Panc1 (cell line): ENCODE measurements at regions not wholly inside any gene's neighbourhood (a gene's known extent, or its start where the extent isn't known, plus 50 kb on each side); places are given as distances from the start of the nearest gene placed in this dataset.

Experiments used
- ATAC-seq: fragments of 200-7000 bp; cut with Tn5 transposase; 2 replicates; pipeline ENCODE4 v1.9.1; 2020; ENCODE audit warnings: mild to moderate bottlenecking, moderate library complexity
- BruUV-seq: library from RNA; stranded (reverse); fragments of 400-500 nt; replicated peaks from 2 replicates; lab custom pipeline; 2021; lab: Mats Ljungman, UMichigan
- CTCF ChIA-PET: fragments of 300-600 bp; sonication (Branson Sonifier 250); formaldehyde crosslinking; loops from one replicate; lab custom pipeline; 2022; ENCODE audit warnings: antibody characterized with exemption; lab: Charles Lee
- POLR2A ChIA-PET: fragments of 300-600 bp; sonication (Branson Sonifier 250); formaldehyde crosslinking; loops from one replicate; lab custom pipeline; 2022; ENCODE audit warnings: antibody characterized with exemption; lab: Charles Lee
- DNase-seq: peaks from one replicate; pipeline ENCODE4 v3.0.0-alpha.2; 2010; ENCODE audit warnings: low read depth, low spot score
- H3K27ac ChIP-seq: 2 replicates; pipeline ENCODE4 v1.5.1; 2011; ENCODE audit warnings: mild to moderate bottlenecking, low read length, inconsistent platforms
- H3K27me3 ChIP-seq: fragments of 200-500 bp; sonication (Bioruptor generic); 2 replicates; pipeline ENCODE4 v1.6.0; 2014; ENCODE audit warnings: low read length, inconsistent platforms; ENCODE audit not compliant: control insufficient read depth, insufficient read depth
- H3K36me3 ChIP-seq: fragments of 200-500 bp; sonication (Bioruptor generic); 2 replicates; pipeline ENCODE4 v1.5.1; 2014; ENCODE audit warnings: inconsistent platforms, mild to moderate bottlenecking, low read length, moderate library complexity; ENCODE audit not compliant: control insufficient read depth, insufficient read depth
- H3K4me1 ChIP-seq: 2 replicates; pipeline ENCODE4 v1.5.1; 2011; ENCODE audit warnings: inconsistent platforms, mild to moderate bottlenecking, low read length, moderate library complexity; ENCODE audit not compliant: control insufficient read depth, insufficient read depth
- H3K4me3 ChIP-seq, 2 experiments: 2 replicates each; pipeline ENCODE4 v1.5.1; 2011 to 2012; ENCODE audit warnings: low read depth in 2 of 2, low read length in 2 of 2, mild to moderate bottlenecking in 2 of 2, inconsistent platforms in 1 of 2, moderate library complexity in 1 of 2
- H3K9me3 ChIP-seq: fragments of 200-500 bp; sonication (Bioruptor generic); 2 replicates; pipeline ENCODE4 v1.5.1; 2014; ENCODE audit warnings: low read depth, mild to moderate bottlenecking, inconsistent platforms, low read length, moderate library complexity; ENCODE audit not compliant: control insufficient read depth, insufficient read depth
- POLR2AphosphoS5 ChIP-seq: IDR thresholded peaks from 2 replicates; pipeline ENCODE4 v1.6.1; 2012; ENCODE audit warnings: mild to moderate bottlenecking, low read depth, low read length, moderate library complexity
- SIN3A ChIP-seq: IDR thresholded peaks from 2 replicates; pipeline ENCODE4 v1.6.1; 2012; ENCODE audit warnings: low read depth, mild to moderate bottlenecking, low read length, moderate library complexity, borderline replicate concordance; ENCODE audit not compliant: insufficient read depth
- TCF7L2 ChIP-seq: IDR thresholded peaks from 2 replicates; pipeline ENCODE4 v1.6.1; 2011; ENCODE audit warnings: mild to moderate bottlenecking, low read depth, low read length, inconsistent platforms
- in situ Hi-C: cut with HindIII; loops from 2 replicates; pipeline ENCODE4 v1.10.0; 2016; ENCODE audit warnings: low sequenced_read_pairs, low pct_unique_long_range_greater_than_20kb
- intact Hi-C: fragments of 100-400 bp; cut with micrococcal nuclease; formaldehyde crosslinking; loops from one replicate; pipeline ENCODE4 v1.10.0; 2022; ENCODE audit not compliant: unreplicated experiment
- TF ChIP-seq, protein P1 (sequence below), 2 experiments: IDR thresholded peaks; 2 replicates each; pipeline ENCODE4 v1.6.1; 2011 to 2012; ENCODE audit warnings: low read depth in 2 of 2, control low read depth in 1 of 2, low read length in 1 of 2, mild to moderate bottlenecking in 1 of 2, moderate library complexity in 1 of 2; ENCODE audit not compliant: insufficient read depth in 1 of 2
- TF ChIP-seq, protein P2 (sequence below): fragments of 450-650 bp; IDR thresholded peaks from 2 replicates; pipeline ENCODE4 v1.5.1; 2017; ENCODE audit warnings: mild to moderate bottlenecking

DNA sequence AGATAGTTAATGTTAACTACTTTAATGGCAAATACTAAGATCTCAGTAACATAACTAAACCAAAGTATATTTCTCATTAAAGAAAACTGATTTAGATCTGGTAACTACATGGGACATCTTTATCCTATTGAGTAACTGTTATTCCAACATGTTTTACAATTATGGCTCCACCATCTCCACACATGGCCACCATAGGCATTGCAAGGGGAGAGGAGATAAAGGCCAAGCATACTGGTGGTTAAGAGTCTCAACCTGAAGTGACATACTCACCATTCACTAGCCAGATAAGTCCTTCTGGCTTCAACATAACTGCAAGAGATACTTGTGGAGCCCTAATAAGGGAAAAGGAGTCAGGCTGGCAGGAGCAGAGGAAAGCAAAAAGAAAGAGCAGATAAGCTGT lies 1586.4 kb upstream of the SPRY2 start:
- Histone ChIP-seq H3K4me1 (no peaks in the 10 kb centered on the region), H3K4me3 (no peak overlapping the region), H3K27ac (no peak overlapping the region), H3K27me3 (no peaks in the 10 kb centered on the region), H3K36me3 (no peaks in the 10 kb centered on the region), H3K9me3 (no peaks in the 10 kb centered on the region)
- BruUV-seq: no TSS peak
- no peak for DNase-seq
- no peak for ATAC-seq
- ChIA-PET POLR2A (no interaction called here), CTCF (no interaction called here)
- in situ Hi-C loops (no loop called here), intact Hi-C loops (no loop called here)
- TF ChIP-seq, protein P1, sequence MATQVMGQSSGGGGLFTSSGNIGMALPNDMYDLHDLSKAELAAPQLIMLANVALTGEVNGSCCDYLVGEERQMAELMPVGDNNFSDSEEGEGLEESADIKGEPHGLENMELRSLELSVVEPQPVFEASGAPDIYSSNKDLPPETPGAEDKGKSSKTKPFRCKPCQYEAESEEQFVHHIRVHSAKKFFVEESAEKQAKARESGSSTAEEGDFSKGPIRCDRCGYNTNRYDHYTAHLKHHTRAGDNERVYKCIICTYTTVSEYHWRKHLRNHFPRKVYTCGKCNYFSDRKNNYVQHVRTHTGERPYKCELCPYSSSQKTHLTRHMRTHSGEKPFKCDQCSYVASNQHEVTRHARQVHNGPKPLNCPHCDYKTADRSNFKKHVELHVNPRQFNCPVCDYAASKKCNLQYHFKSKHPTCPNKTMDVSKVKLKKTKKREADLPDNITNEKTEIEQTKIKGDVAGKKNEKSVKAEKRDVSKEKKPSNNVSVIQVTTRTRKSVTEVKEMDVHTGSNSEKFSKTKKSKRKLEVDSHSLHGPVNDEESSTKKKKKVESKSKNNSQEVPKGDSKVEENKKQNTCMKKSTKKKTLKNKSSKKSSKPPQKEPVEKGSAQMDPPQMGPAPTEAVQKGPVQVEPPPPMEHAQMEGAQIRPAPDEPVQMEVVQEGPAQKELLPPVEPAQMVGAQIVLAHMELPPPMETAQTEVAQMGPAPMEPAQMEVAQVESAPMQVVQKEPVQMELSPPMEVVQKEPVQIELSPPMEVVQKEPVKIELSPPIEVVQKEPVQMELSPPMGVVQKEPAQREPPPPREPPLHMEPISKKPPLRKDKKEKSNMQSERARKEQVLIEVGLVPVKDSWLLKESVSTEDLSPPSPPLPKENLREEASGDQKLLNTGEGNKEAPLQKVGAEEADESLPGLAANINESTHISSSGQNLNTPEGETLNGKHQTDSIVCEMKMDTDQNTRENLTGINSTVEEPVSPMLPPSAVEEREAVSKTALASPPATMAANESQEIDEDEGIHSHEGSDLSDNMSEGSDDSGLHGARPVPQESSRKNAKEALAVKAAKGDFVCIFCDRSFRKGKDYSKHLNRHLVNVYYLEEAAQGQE (IDR thresholded peaks at IDR 0.05; ENCODE audit: insufficient read depth in 1 of 2, low read depth in 2 of 2, low read length in 1 of 2): no peak
- TF ChIP-seq, protein P2, sequence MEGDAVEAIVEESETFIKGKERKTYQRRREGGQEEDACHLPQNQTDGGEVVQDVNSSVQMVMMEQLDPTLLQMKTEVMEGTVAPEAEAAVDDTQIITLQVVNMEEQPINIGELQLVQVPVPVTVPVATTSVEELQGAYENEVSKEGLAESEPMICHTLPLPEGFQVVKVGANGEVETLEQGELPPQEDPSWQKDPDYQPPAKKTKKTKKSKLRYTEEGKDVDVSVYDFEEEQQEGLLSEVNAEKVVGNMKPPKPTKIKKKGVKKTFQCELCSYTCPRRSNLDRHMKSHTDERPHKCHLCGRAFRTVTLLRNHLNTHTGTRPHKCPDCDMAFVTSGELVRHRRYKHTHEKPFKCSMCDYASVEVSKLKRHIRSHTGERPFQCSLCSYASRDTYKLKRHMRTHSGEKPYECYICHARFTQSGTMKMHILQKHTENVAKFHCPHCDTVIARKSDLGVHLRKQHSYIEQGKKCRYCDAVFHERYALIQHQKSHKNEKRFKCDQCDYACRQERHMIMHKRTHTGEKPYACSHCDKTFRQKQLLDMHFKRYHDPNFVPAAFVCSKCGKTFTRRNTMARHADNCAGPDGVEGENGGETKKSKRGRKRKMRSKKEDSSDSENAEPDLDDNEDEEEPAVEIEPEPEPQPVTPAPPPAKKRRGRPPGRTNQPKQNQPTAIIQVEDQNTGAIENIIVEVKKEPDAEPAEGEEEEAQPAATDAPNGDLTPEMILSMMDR: no peak
- no peak for TF ChIP-seq POLR2AphosphoS5
- TF ChIP-seq TCF7L2: no peak
- TF ChIP-seq SIN3A: no peak

DNA sequence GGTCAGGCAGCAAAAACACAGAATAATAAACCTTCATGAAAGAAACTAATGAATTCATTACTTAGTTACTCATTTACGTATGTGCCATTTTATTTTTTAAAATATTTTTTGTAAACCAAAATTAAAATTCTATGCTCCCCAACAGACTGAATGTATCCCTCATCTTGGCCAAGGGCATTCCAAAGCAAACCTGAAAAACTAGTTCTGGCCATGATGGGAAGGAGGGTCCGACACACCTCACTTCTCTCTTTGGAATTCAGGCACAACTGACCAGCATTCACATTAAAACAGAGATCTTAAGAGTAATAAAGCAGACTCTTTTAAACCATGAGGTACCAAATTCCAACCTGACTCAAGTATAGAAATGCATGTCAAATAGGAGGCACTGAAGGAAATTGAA lies 1576.9 kb upstream of the SPRY2 start:
- BruUV-seq: no TSS peak
- ATAC-seq (no peak), DNase-seq (no peak)
- in situ Hi-C loops: no loop called here
- ChIA-PET POLR2A (no interaction called here), CTCF (no interaction called here)
- intact Hi-C loops: no loop called here
- H3K4me3 ChIP-seq: no peak overlapping the region
- no peaks in the 10 kb centered on the region for H3K9me3 ChIP-seq
- H3K4me1 ChIP-seq: no peaks in the 10 kb centered on the region
- no peaks in the 10 kb centered on the region for H3K27me3 ChIP-seq
- TF ChIP-seq, protein P2: no peak
- TF ChIP-seq, protein P1 (IDR thresholded peaks at IDR 0.05; ENCODE audit: insufficient read depth in 1 of 2, low read depth in 2 of 2, low read length in 1 of 2): no peak
- TF ChIP-seq TCF7L2 (no peak), POLR2AphosphoS5 (no peak)
- no peaks in the 10 kb centered on the region for H3K36me3 ChIP-seq
- H3K27ac ChIP-seq: no peak overlapping the region
